ENCODE measurements at regions not wholly inside any gene's neighbourhood (a gene's known extent, or its start where the extent isn't known, plus 50 kb on each side); places are given as distances from the start of the nearest gene placed in this dataset.

DNA sequence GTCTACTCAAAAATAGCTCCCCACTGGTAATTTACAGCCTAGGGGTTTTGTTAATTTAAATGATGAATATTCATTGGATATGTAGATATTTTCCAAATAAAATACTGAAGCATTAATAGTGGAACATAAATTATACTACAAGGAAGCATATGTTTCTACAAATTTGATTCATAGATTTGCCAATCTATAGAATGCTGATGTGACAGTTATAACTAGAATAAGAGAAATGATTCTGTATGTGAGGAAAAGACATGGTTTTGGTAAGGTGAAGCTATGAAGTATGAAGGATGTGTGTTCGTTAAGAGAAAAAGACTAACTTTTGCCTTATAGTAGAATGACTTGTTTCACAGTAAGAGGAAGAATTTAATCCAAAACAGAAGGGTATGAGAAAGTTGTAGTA lies 61.3 kb downstream of the IARS1 start:
- no peak overlapping the region for H3K27ac ChIP-seq
- ATAC-seq, result no peak
- TF ChIP-seq CTCF (IDR thresholded peaks at IDR 0.05) (no peak), POLR2A (IDR thresholded peaks at IDR 0.05) (no peak)
- H3K4me1 ChIP-seq, result no peaks in the 10 kb centered on the region
- intact Hi-C loops (cut with DNase I), result loop anchor here (10.0 kb wide), 2 partner anchors 57 to 97 kb away; no protein-coding TSS in a partner anchor
- no peak overlapping the region for H3K4me3 ChIP-seq
- 78 to 85% methylated on average over 1 of the region's 1 CpG for WGBS, 2 donors
- H3K27me3 ChIP-seq, result no peaks in the 10 kb centered on the region
- H3K9me3 ChIP-seq, result no peaks in the 10 kb centered on the region
- H3K36me3 ChIP-seq (replicated peaks in 1 of 2; ENCODE audit: insufficient read depth in 1 of 2, low read depth in 2 of 2), result peaks cover 0 to 17% of the 10 kb centered on the region in 2 donors
- no peak for DNase-seq

- no peaks in the 10 kb centered on the region for H3K4me1 ChIP-seq
- peaks cover 0 to 18% of the 10 kb centered on the region in 2 donors for H3K36me3 ChIP-seq (replicated peaks in 1 of 2; ENCODE audit: insufficient read depth in 1 of 2, low read depth in 2 of 2)
- WGBS, 2 donors, result 96% methylated on average over 2 of the region's 2 CpGs
- no peaks in the 10 kb centered on the region for H3K27me3 ChIP-seq
- no peak overlapping the region for H3K27ac ChIP-seq
- ATAC-seq, result no peak
- TF ChIP-seq CTCF (IDR thresholded peaks at IDR 0.05), result no peak
- no peak for TF ChIP-seq POLR2A (IDR thresholded peaks at IDR 0.05)
- H3K9me3 ChIP-seq, result no peaks in the 10 kb centered on the region
- no peak for DNase-seq
- no peak overlapping the region for H3K4me3 ChIP-seq
- intact Hi-C loops (cut with DNase I), result no loop called here
These were observed 64.9 kb downstream of the IARS1 start for GRCh38 chr9:92228628-92229027.

DNA sequence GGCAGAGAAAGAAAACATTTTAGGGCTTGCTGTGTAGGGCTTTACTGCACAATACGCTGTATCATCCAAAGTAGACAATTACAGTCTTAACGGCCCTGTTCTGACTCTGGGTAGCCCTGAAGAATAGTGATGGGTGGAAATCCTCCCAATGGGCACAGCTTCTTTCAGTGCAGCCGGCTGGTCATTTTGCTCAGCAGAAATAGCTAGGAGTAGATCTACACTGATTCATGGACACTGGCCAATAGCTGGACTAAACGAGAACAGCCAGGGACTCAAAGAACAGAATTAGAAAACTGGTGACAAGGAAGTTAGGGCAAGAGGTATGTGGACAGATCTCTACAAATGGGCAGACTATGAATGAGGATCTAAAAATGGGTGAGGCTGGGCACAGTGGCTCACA lies 69.3 kb downstream of the IARS1 start:
- Histone ChIP-seq H3K27me3 (no peaks in the 10 kb centered on the region), H3K4me1 (no peaks in the 10 kb centered on the region), H3K9me3 (no peaks in the 10 kb centered on the region), H3K4me3 (no peak overlapping the region), H3K36me3 (replicated peaks in 1 of 2; ENCODE audit: insufficient read depth in 1 of 2, low read depth in 2 of 2) (peaks cover 0 to 34% of the 10 kb centered on the region in 2 donors), H3K27ac (no peak overlapping the region)
- WGBS, 2 donors, result 81 to 94% methylated on average over 4 of the region's 4 CpGs
- TF ChIP-seq CTCF (IDR thresholded peaks at IDR 0.05), result no peak
- no peak for TF ChIP-seq POLR2A (IDR thresholded peaks at IDR 0.05)
- no peak for DNase-seq
- intact Hi-C loops (cut with DNase I), result no loop called here
- no peak for ATAC-seq

- no peaks in the 10 kb centered on the region for H3K4me1 ChIP-seq
- 79 to 82% methylated on average over 2 of the region's 2 CpGs for WGBS, 2 donors
- ATAC-seq, result no peak
- no peak overlapping the region for H3K4me3 ChIP-seq
- no peak overlapping the region for H3K27ac ChIP-seq
- no peak for DNase-seq
- no peaks in the 10 kb centered on the region for H3K9me3 ChIP-seq
- intact Hi-C loops (cut with DNase I), result no loop called here
- peaks cover 0 to 31% of the 10 kb centered on the region in 2 donors for H3K36me3 ChIP-seq (replicated peaks in 1 of 2; ENCODE audit: insufficient read depth in 1 of 2, low read depth in 2 of 2)
- TF ChIP-seq POLR2A (IDR thresholded peaks at IDR 0.05), result no peak
- no peaks in the 10 kb centered on the region for H3K27me3 ChIP-seq
These were observed 69.7 kb downstream of the IARS1 start for GRCh38 chr9:92223758-92224157.

- Histone ChIP-seq H3K36me3 (replicated peaks in 1 of 2; ENCODE audit: insufficient read depth in 1 of 2, low read depth in 2 of 2) (peaks cover 0 to 17% of the 10 kb centered on the region in 2 donors), H3K27ac (no peak overlapping the region), H3K4me1 (no peaks in the 10 kb centered on the region), H3K4me3 (no peak overlapping the region), H3K9me3 (no peaks in the 10 kb centered on the region), H3K27me3 (no peaks in the 10 kb centered on the region)
- TF ChIP-seq POLR2A (IDR thresholded peaks at IDR 0.05) (no peak), CTCF (IDR thresholded peaks at IDR 0.05) (no peak)
- intact Hi-C loops (cut with DNase I), result no loop called here
- DNase-seq (no peak), ATAC-seq (no peak)
- 85 to 86% methylated on average over 7 of the region's 7 CpGs for WGBS, 2 donors
These were observed 84.6 kb downstream of the IARS1 start for GRCh38 chr9:92208693-92209524.
